ENCODE measurements at regions not wholly inside any gene's neighbourhood (a gene's known extent, or its start where the extent isn't known, plus 50 kb on each side); places are given as distances from the start of the nearest gene placed in this dataset.
"Not testable (repeated sequence)": the region's sequence is repeated elsewhere in the genome, so short reads cannot be mapped to it uniquely, and the experiment has no call there.

- H3K9ac ChIP-seq (ENCODE audit: low read length): peak overlapping the region; percentile 29
- H3K27me3 ChIP-seq (ENCODE audit: control insufficient read depth, insufficient read depth, low read length); H3K4me1 ChIP-seq (ENCODE audit: control insufficient read depth, low read depth, low read length); H3K36me3 ChIP-seq (ENCODE audit: control insufficient read depth, low read depth, low read length); H3K27ac ChIP-seq (ENCODE audit: low read length); H3K9me3 ChIP-seq (ENCODE audit: control insufficient read depth, low read depth, low read length); H3K4me3 ChIP-seq (ENCODE audit: low read length): not testable (repeated sequence)
These were observed 82.4 kb upstream of the PRR5 start for GRCh38 chr22:44619560-44620128.

- not testable (repeated sequence) for H3K27ac ChIP-seq (ENCODE audit: low read length); H3K9ac ChIP-seq (ENCODE audit: low read length); H3K4me1 ChIP-seq (ENCODE audit: control insufficient read depth, low read depth, low read length); H3K9me3 ChIP-seq (ENCODE audit: control insufficient read depth, low read depth, low read length); H3K4me3 ChIP-seq (ENCODE audit: low read length); H3K27me3 ChIP-seq (ENCODE audit: control insufficient read depth, insufficient read depth, low read length); H3K36me3 ChIP-seq (ENCODE audit: control insufficient read depth, low read depth, low read length)
These were observed 83.1 kb upstream of the PRR5 start for GRCh38 chr22:44618910-44619309.

- H3K27me3 ChIP-seq (ENCODE audit: control insufficient read depth, insufficient read depth, low read length): peaks cover 5% of the 10 kb centered on the region
- H3K4me1 ChIP-seq (ENCODE audit: control insufficient read depth, low read depth, low read length): no peaks in the 10 kb centered on the region
- H3K27ac ChIP-seq (ENCODE audit: low read length): no peak overlapping the region
- no peaks in the 10 kb centered on the region for H3K36me3 ChIP-seq (ENCODE audit: control insufficient read depth, low read depth, low read length)
- H3K4me3 ChIP-seq (ENCODE audit: low read length): no peak overlapping the region
- H3K9me3 ChIP-seq (ENCODE audit: control insufficient read depth, low read depth, low read length): no peaks in the 10 kb centered on the region
- H3K9ac ChIP-seq (ENCODE audit: low read length): no peak overlapping the region
These were observed 83.6 kb upstream of the PRR5 start for GRCh38 chr22:44618400-44618799.

GRCh38 chr22:44617828-44618227, 84.2 kb upstream of the PRR5 start:
- Histone ChIP-seq H3K4me1 (ENCODE audit: control insufficient read depth, low read depth, low read length) (no peaks in the 10 kb centered on the region), H3K27me3 (ENCODE audit: control insufficient read depth, insufficient read depth, low read length) (peaks cover 5% of the 10 kb centered on the region), H3K36me3 (ENCODE audit: control insufficient read depth, low read depth, low read length) (no peaks in the 10 kb centered on the region), H3K9me3 (ENCODE audit: control insufficient read depth, low read depth, low read length) (peaks cover 3% of the 10 kb centered on the region), H3K9ac (ENCODE audit: low read length) (no peak overlapping the region), H3K27ac (ENCODE audit: low read length) (no peak overlapping the region), H3K4me3 (ENCODE audit: low read length) (no peak overlapping the region)

- H3K27ac ChIP-seq (ENCODE audit: low read length): no peak overlapping the region
- H3K9me3 ChIP-seq (ENCODE audit: control insufficient read depth, low read depth, low read length): peaks cover 8% of the 10 kb centered on the region
- H3K36me3 ChIP-seq (ENCODE audit: control insufficient read depth, low read depth, low read length): no peaks in the 10 kb centered on the region
- peaks cover 5% of the 10 kb centered on the region for H3K27me3 ChIP-seq (ENCODE audit: control insufficient read depth, insufficient read depth, low read length)
- H3K9ac ChIP-seq (ENCODE audit: low read length): no peak overlapping the region
- no peaks in the 10 kb centered on the region for H3K4me1 ChIP-seq (ENCODE audit: control insufficient read depth, low read depth, low read length)
- H3K4me3 ChIP-seq (ENCODE audit: low read length): no peak overlapping the region
These were observed 84.9 kb upstream of the PRR5 start for GRCh38 chr22:44616882-44617655.

DNA sequence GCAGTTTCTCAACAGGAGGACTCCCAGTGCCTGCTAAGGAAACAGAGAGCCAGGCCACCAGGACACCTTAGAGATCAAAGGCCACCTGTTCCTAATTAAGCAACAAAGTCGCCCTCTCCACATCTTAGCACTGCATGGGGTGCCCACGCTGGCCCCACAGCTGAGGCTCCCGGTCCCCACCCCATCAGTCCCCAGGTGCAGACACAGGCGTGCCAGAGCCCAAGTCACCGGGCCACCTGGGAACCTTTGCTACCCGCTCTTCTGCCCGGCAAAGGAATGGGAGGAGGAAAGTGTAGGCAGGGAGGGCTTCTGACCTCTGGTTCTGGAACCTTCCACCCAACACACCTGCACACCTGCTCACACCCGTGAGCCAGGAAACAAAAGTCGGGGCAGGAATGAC, 85.5 kb upstream of the PRR5 start:
- H3K27ac ChIP-seq (ENCODE audit: low read length): no peak overlapping the region
- H3K36me3 ChIP-seq (ENCODE audit: control insufficient read depth, low read depth, low read length): no peaks in the 10 kb centered on the region
- peaks cover 13% of the 10 kb centered on the region for H3K9me3 ChIP-seq (ENCODE audit: control insufficient read depth, low read depth, low read length)

DNA sequence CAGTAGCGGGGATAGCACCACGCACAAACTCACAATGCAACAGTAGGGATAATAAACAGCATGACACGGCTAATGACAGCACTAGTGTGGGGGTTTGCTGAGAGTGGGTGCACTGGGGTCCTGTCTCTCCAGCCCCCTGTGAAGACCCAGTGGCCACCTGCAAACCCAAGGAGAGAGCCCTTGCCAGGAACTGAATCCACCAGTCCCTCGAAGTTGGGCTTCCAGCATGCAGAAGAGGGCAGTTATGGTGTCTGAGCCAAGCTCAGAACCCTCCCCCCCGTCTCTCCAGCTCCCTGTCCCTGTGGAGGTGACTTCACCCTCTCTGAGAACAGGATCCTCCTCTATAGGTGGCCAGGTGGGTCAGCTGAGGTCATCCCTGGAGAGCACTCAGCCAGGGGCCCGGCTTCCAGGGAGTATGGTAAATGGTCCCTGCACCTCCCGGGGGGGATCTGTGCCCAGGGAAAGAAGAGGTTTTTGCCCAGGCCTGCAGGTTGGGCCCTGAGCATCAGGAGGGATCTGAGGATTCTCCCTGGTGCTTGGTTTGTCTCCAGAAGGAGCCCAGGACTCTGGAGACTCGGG, 86.3 kb upstream of the PRR5 start:
- Histone ChIP-seq H3K36me3 (ENCODE audit: control insufficient read depth, low read depth, low read length) (no peaks in the 10 kb centered on the region), H3K4me1 (ENCODE audit: control insufficient read depth, low read depth, low read length) (no peaks in the 10 kb centered on the region), H3K4me3 (ENCODE audit: low read length) (no peak overlapping the region), H3K27ac (ENCODE audit: low read length) (no peak overlapping the region), H3K9me3 (ENCODE audit: control insufficient read depth, low read depth, low read length) (peaks cover 15% of the 10 kb centered on the region), H3K27me3 (ENCODE audit: control insufficient read depth, insufficient read depth, low read length) (peaks cover 5% of the 10 kb centered on the region), H3K9ac (ENCODE audit: low read length) (no peak overlapping the region)

More for the DNA sequence above, 85.5 kb upstream of the PRR5 start:
- H3K4me3 ChIP-seq (ENCODE audit: low read length): no peak overlapping the region
- H3K9ac ChIP-seq (ENCODE audit: low read length): no peak overlapping the region
- no peaks in the 10 kb centered on the region for H3K4me1 ChIP-seq (ENCODE audit: control insufficient read depth, low read depth, low read length)
- H3K27me3 ChIP-seq (ENCODE audit: control insufficient read depth, insufficient read depth, low read length): peaks cover 5% of the 10 kb centered on the region

DNA sequence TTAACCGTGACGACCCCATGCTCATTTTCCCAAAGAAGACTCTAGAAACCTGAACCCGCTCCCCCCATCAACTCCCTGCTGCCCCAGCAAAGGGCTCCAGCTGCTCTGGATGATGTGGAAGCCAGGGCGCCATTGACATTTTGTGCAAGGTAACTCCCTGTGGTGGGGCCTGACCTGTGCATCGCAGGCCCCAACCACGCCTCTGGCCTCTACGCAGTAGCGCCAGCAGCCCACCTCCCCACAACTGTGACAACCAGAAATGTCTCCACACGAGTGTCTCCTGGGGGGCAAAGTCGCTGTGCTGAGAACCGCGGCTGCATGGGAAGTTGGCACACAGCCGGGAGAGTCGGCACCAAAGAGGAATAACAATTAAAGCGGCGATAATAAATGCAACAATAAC, 86.9 kb upstream of the PRR5 start:
- Histone ChIP-seq H3K4me3 (ENCODE audit: low read length) (no peak overlapping the region), H3K9ac (ENCODE audit: low read length) (no peak overlapping the region), H3K9me3 (ENCODE audit: control insufficient read depth, low read depth, low read length) (peaks cover 15% of the 10 kb centered on the region), H3K27ac (ENCODE audit: low read length) (no peak overlapping the region), H3K4me1 (ENCODE audit: control insufficient read depth, low read depth, low read length) (no peaks in the 10 kb centered on the region), H3K36me3 (ENCODE audit: control insufficient read depth, low read depth, low read length) (no peaks in the 10 kb centered on the region), H3K27me3 (ENCODE audit: control insufficient read depth, insufficient read depth, low read length) (peaks cover 5% of the 10 kb centered on the region)

GRCh38 chr22:44613196-44613595, 88.8 kb upstream of the PRR5 start:
- no peak overlapping the region for H3K27ac ChIP-seq (ENCODE audit: low read length)
- no peaks in the 10 kb centered on the region for H3K36me3 ChIP-seq (ENCODE audit: control insufficient read depth, low read depth, low read length)

DNA sequence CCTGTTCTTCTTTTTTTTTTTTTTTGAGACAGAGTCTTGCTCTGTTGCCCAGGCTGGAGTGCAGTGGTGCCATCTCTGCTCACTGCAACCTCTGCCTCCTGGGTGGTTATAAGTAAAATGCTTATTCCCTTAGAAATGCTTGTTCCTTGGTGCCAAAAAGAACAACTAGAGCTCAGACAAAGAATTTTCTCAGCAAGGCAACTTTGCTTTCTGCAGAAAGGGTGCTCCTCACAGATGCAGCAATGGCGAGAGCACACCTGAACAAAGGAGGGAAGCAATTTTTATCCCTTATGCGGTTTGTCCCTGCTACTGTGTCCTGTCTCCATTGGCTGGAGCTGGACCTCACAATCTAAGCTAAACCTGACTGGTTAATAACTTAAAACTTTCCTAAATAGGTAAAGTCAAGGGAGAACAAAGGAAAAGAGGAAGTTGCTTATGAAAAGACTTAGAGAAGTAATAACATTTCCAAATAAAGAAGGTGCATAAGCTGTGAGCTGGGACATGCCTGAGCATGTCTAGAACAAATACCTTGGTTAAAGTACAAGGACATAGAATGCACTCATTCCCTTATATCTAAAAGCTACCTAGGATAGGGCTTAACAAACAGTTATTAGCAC, 90.0 kb upstream of the PRR5 start:
- peaks cover 15% of the 10 kb centered on the region for H3K9me3 ChIP-seq (ENCODE audit: control insufficient read depth, low read depth, low read length)
- no peaks in the 10 kb centered on the region for H3K36me3 ChIP-seq (ENCODE audit: control insufficient read depth, low read depth, low read length)
- no peaks in the 10 kb centered on the region for H3K27me3 ChIP-seq (ENCODE audit: control insufficient read depth, insufficient read depth, low read length)
- H3K4me3 ChIP-seq (ENCODE audit: low read length): no peak overlapping the region
- no peak overlapping the region for H3K27ac ChIP-seq (ENCODE audit: low read length)
- no peak overlapping the region for H3K9ac ChIP-seq (ENCODE audit: low read length)
- no peaks in the 10 kb centered on the region for H3K4me1 ChIP-seq (ENCODE audit: control insufficient read depth, low read depth, low read length)

More at GRCh38 chr22:44613196-44613595, 88.8 kb upstream of the PRR5 start:
- peaks cover 15% of the 10 kb centered on the region for H3K9me3 ChIP-seq (ENCODE audit: control insufficient read depth, low read depth, low read length)
- no peaks in the 10 kb centered on the region for H3K27me3 ChIP-seq (ENCODE audit: control insufficient read depth, insufficient read depth, low read length)
- no peak overlapping the region for H3K9ac ChIP-seq (ENCODE audit: low read length)
- no peaks in the 10 kb centered on the region for H3K4me1 ChIP-seq (ENCODE audit: control insufficient read depth, low read depth, low read length)
- H3K4me3 ChIP-seq (ENCODE audit: low read length): no peak overlapping the region

DNA sequence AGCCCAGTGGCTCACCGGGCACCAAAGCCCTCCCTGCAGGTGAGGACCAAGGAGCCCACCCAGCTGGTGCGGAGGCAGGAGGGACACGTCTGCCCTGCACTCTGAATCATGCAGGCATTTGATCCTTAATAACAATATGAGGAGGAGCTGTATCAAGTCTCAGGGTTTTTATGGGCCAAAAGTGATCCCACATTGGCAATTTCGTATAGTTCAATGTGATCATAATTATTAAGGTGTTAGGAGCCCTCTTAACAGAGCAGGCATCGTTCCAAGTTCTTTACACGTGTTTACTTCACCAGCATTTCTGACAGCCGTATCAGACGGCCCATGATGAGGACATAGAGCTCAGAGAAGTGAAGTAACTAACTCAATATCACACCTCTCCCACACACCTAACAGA, 91.9 kb upstream of the PRR5 start:
- Histone ChIP-seq H3K27ac (ENCODE audit: low read length) (no peak overlapping the region), H3K9me3 (ENCODE audit: control insufficient read depth, low read depth, low read length) (peaks cover 15% of the 10 kb centered on the region), H3K4me1 (ENCODE audit: control insufficient read depth, low read depth, low read length) (no peaks in the 10 kb centered on the region), H3K9ac (ENCODE audit: low read length) (no peak overlapping the region), H3K36me3 (ENCODE audit: control insufficient read depth, low read depth, low read length) (no peaks in the 10 kb centered on the region), H3K4me3 (ENCODE audit: low read length) (no peak overlapping the region), H3K27me3 (ENCODE audit: control insufficient read depth, insufficient read depth, low read length) (no peaks in the 10 kb centered on the region)
